Fibroblast of lung (primary cell): ENCODE measurements at regions not wholly inside any gene's neighbourhood (a gene's known extent, or its start where the extent isn't known, plus 50 kb on each side); places are given as distances from the start of the nearest gene placed in this dataset.

Experiments
- EZH2 ChIP-seq: IDR thresholded peaks from 2 replicates; pipeline ENCODE4 v1.5.1; 2012; ENCODE audit warnings: low read length, control low read depth, mild to moderate bottlenecking; ENCODE audit errors: missing control alignments
- TF ChIP-seq, protein P1 (sequence below), 2 donors: IDR thresholded peaks in 1 of 2; conservative IDR thresholded peaks in 1 of 2; 1 replicate in 1 of 2; 2 replicates in 1 of 2; pipeline ENCODE4 v1.5.1; 2011 to 2012; ENCODE audit warnings: low read length in 2 of 2, control low read depth in 1 of 2, inconsistent platforms in 1 of 2, low read depth in 1 of 2, mild to moderate bottlenecking in 1 of 2

DNA sequence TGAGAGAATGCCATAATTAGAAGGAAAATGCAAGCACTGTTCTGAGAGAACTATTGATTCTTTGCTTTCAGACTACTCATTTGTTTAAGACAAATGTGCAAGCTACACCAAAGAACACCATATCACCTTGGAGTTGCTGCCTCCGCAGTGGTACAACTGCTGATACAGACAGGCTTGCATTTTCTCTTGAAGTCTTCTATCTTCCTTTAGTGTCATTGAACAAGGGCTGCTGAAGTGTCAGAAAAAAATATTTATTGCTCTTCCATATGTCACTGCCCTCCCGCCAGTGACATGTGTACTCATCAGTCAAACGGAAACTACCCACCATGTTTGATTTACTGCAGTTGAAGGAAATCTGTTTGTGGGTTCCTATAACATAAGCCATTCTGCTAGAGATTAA, 318.3 kb upstream of the MAGEB18 start:
- TF ChIP-seq EZH2, result no peak
- TF ChIP-seq, protein P1, sequence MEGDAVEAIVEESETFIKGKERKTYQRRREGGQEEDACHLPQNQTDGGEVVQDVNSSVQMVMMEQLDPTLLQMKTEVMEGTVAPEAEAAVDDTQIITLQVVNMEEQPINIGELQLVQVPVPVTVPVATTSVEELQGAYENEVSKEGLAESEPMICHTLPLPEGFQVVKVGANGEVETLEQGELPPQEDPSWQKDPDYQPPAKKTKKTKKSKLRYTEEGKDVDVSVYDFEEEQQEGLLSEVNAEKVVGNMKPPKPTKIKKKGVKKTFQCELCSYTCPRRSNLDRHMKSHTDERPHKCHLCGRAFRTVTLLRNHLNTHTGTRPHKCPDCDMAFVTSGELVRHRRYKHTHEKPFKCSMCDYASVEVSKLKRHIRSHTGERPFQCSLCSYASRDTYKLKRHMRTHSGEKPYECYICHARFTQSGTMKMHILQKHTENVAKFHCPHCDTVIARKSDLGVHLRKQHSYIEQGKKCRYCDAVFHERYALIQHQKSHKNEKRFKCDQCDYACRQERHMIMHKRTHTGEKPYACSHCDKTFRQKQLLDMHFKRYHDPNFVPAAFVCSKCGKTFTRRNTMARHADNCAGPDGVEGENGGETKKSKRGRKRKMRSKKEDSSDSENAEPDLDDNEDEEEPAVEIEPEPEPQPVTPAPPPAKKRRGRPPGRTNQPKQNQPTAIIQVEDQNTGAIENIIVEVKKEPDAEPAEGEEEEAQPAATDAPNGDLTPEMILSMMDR (conservative IDR thresholded peaks at IDR 0.05 in 1 of 2, IDR thresholded peaks at IDR 0.05 in 1 of 2; ENCODE audit: low read depth in 1 of 2, low read length in 2 of 2), result no peak
